Heart left ventricle (tissue), 16 donors: ENCODE measurements at regions not wholly inside any gene's neighbourhood (a gene's known extent, or its start where the extent isn't known, plus 50 kb on each side); places are given as distances from the start of the nearest gene placed in this dataset.
A peak's percentile ranks its signal among the peaks of the same experiment; 100 is the strongest.

Source experiments
- ATAC-seq, 4 donors: fragments of 200-7000 bp; cut with Tn5 transposase; one replicate each; pipeline ENCODE4 v1.9.1; 2020 to 2022; ENCODE audit warnings: moderate library complexity in 4 of 4, mild to moderate bottlenecking in 3 of 4, moderate number of reproducible peaks in 1 of 4
- DNase-seq, 5 donors: peaks; one replicate each; pipeline ENCODE4 v3.0.0-alpha.2; 2020
- H3K27ac ChIP-seq, 12 donors: fragments of 200-600 bp; sonication (generic) in 4 of 12; one replicate each; pipeline versions ENCODE4 v1.5.0 to v1.8.0; 2016 to 2022; ENCODE audit warnings: mild to moderate bottlenecking in 2 of 12
- H3K27me3 ChIP-seq, 9 donors: fragments of 200-600 bp; sonication (generic) in 2 of 9; one replicate each; pipeline versions ENCODE4 v1.5.1 to v1.8.0; 2016 to 2022; ENCODE audit warnings: mild to moderate bottlenecking in 3 of 9
- H3K36me3 ChIP-seq, 9 donors: fragments of 200-600 bp; sonication (generic) in 2 of 9; one replicate each; pipeline versions ENCODE4 v1.5.0 to v1.8.0; 2018 to 2022; ENCODE audit warnings: mild to moderate bottlenecking in 2 of 9
- H3K4me1 ChIP-seq, 12 donors: fragments of 200-600 bp; sonication (generic) in 4 of 12; one replicate each; pipeline versions ENCODE4 v1.5.0 to v1.8.0; 2016 to 2022; ENCODE audit warnings: mild to moderate bottlenecking in 3 of 12
- H3K4me3 ChIP-seq, 12 donors: fragments of 200-600 bp; sonication (generic) in 4 of 12; one replicate each; pipeline versions ENCODE4 v1.5.0 to v1.8.0; 2017 to 2022; ENCODE audit warnings: mild to moderate bottlenecking in 9 of 12, moderate library complexity in 4 of 12
- H3K9me3 ChIP-seq, 12 donors: fragments of 200-600 bp; sonication (generic) in 4 of 12; one replicate each; pipeline versions ENCODE4 v1.5.0 to v1.8.0; 2016 to 2022; ENCODE audit warnings: mild to moderate bottlenecking in 1 of 12
- CTCF ChIP-seq, 12 donors: fragments of 200-600 bp; sonication (generic) in 4 of 12; IDR thresholded peaks; one replicate each; pipeline versions ENCODE4 v1.5.0 to v1.8.0; 2018 to 2022; ENCODE audit warnings: antibody characterized with exemption in 12 of 12, mild to moderate bottlenecking in 5 of 12
- POLR2A ChIP-seq, 2 donors: fragments of 450-650 bp; IDR thresholded peaks; one replicate each; pipeline ENCODE4 v1.6.1; 2017; ENCODE audit warnings: antibody characterized with exemption in 2 of 2, mild to moderate bottlenecking in 2 of 2, moderate library complexity in 2 of 2
- WGBS, 4 donors: extraction: QIAGEN DNeasy Blood & Tissue Kit in 2 of 4; methylation state at CpG; one replicate each; pipeline versions ENCODE4 v1.1.5 to v1.1.7; 2013 to 2018; 5-methylcytosine and 5-hydroxymethylcytosine counted together
- intact Hi-C, 10 donors: fragments of 100-400 bp; cut with DNase I; formaldehyde crosslinking; loops; one replicate each; pipeline versions ENCODE4 v1.11.1 to v1.14.2; 2022
- donor health status: ischemic (EF 13 %, LVEDD 7.1; RV severe dilation, severe dysfunction).
- donor health status: healthy with polysubstance abuse.
- donor health status: DM: no; HTN: yes; CAD: no.
- donor health status: DM: no; HTN: no; CAD: no.
- donor health status: ischemic (EF 25% LVEDD 6.9; RV normal size, moderate dysfunction).
- donor health status: ischemic (EF 25% LVEDD 5.7; RV mildly dilated, moderate dysfunction).
- donor health status: healthy.
- donor health status: DM: yes; HTN: yes; CAD: no.
- donor health status: ischemic (EF 35%, LVEDD 5.7; RV mildly dilated, moderate dysfunction).
- donor health status: nonischemic (EF 11% LVEDD 7.7; RV severe dilation, severe dysfunction).
- donor health status: DM: yes; HTN: yes; CAD: no.
- donor health status: PGD.
- donor health status: ischemic (EF 29% LVEDD 5.4; RV normal size, mild dysfunction).
- donor health status: nonischemic (EF 23%, LVEDD 6.1; RV moderate dilation, normal function).

- peaks cover 0 to 24% (median 9%) of the 10 kb centered on the region in 12 donors for H3K4me1 ChIP-seq
- no peak overlapping the region for H3K4me3 ChIP-seq
- DNase-seq = no peak
- no peaks in the 10 kb centered on the region for H3K9me3 ChIP-seq
- H3K27ac ChIP-seq = peak overlapping the region in 5 of 12 donors; percentile 9 to 28 (median 19)
- 72 to 80% (median 75%) methylated on average over 9 of the region's 9 CpGs for WGBS, 4 donors
- no peaks in the 10 kb centered on the region for H3K36me3 ChIP-seq
- H3K27me3 ChIP-seq = no peaks in the 10 kb centered on the region
- ATAC-seq = peak in 2 of 4 donors; percentile 39 to 41
- intact Hi-C loops = no loop called here
- no peak for TF ChIP-seq POLR2A (IDR thresholded peaks at IDR 0.05)
- no peak for TF ChIP-seq CTCF (IDR thresholded peaks at IDR 0.05)
Observed at GRCh38 chr3:65019443-65020055, 331.7 kb upstream of the ADAMTS9 start.

- peaks cover 0 to under 1% (median 0%) of the 10 kb centered on the region in 12 donors for H3K9me3 ChIP-seq
- TF ChIP-seq CTCF (IDR thresholded peaks at IDR 0.05) = no peak
- no peaks in the 10 kb centered on the region for H3K27me3 ChIP-seq
- H3K4me3 ChIP-seq = no peak overlapping the region
- no peak overlapping the region for H3K27ac ChIP-seq
- ATAC-seq = no peak
- no peaks in the 10 kb centered on the region for H3K36me3 ChIP-seq
- no peak for DNase-seq
- H3K4me1 ChIP-seq = peaks cover 0 to 24% (median 9%) of the 10 kb centered on the region in 12 donors
- intact Hi-C loops = no loop called here
Observed at GRCh38 chr3:65018801-65019200, 331.0 kb upstream of the ADAMTS9 start.

GRCh38 chr3:65017359-65017758 is 329.6 kb upstream of the ADAMTS9 start:
- ATAC-seq (no peak), DNase-seq (no peak)
- Histone ChIP-seq H3K9me3 (peaks cover 0 to 6% (median 0%) of the 10 kb centered on the region in 12 donors), H3K36me3 (no peaks in the 10 kb centered on the region), H3K27me3 (no peaks in the 10 kb centered on the region), H3K4me1 (peaks cover 0 to 24% (median 9%) of the 10 kb centered on the region in 12 donors), H3K4me3 (no peak overlapping the region), H3K27ac (no peak overlapping the region)
- 85 to 93% (median 89%) methylated on average over 1 of the region's 1 CpG for WGBS, 4 donors
- intact Hi-C loops = no loop called here
- TF ChIP-seq POLR2A (IDR thresholded peaks at IDR 0.05) (no peak), CTCF (IDR thresholded peaks at IDR 0.05) (no peak)

GRCh38 chr3:65015711-65016110 is 327.9 kb upstream of the ADAMTS9 start:
- Histone ChIP-seq H3K4me1 (peaks cover 0 to 21% (median 8%) of the 10 kb centered on the region in 12 donors), H3K36me3 (peaks cover 0 to 4% (median 0%) of the 10 kb centered on the region in 9 donors), H3K27ac (no peak overlapping the region), H3K9me3 (peaks cover 0 to 6% (median 0%) of the 10 kb centered on the region in 12 donors), H3K4me3 (no peak overlapping the region), H3K27me3 (no peaks in the 10 kb centered on the region)
- TF ChIP-seq POLR2A (IDR thresholded peaks at IDR 0.05) = no peak
- TF ChIP-seq CTCF (IDR thresholded peaks at IDR 0.05) = no peak
- 48 to 69% (median 60%) methylated on average over 2 of the region's 2 CpGs for WGBS, 4 donors
- intact Hi-C loops = no loop called here
- peak in 1 of 4 donors; percentile 14 for ATAC-seq
- no peak for DNase-seq
